SHP77 (cell line): ENCODE measurements at regions not wholly inside any gene's neighbourhood (a gene's known extent, or its start where the extent isn't known, plus 50 kb on each side); places are given as distances from the start of the nearest gene placed in this dataset.

Experiments used
- DNase-seq, 2 experiments: peaks; one replicate each; lab custom pipeline; 2025; lab: John Stamatoyannopoulos, UW

GRCh38 chr15:39084674-39085530, 496.0 kb upstream of the THBS1 start:
- DNase-seq: no peak

- DNase-seq: no peak
Measured at GRCh38 chr15:39086641-39087040, 494.2 kb upstream of the THBS1 start.

GRCh38 chr15:39088156-39088555, 492.7 kb upstream of the THBS1 start:
- DNase-seq: no peak

- DNase-seq: no peak
Measured at GRCh38 chr15:39092354-39092753, 488.5 kb upstream of the THBS1 start.

- DNase-seq: no peak
Measured at GRCh38 chr15:39092761-39093160, 488.1 kb upstream of the THBS1 start.

- DNase-seq: no peak
Measured at GRCh38 chr15:39094116-39094515, 486.8 kb upstream of the THBS1 start.

- DNase-seq: no peak
Measured at GRCh38 chr15:39095218-39095879, 485.5 kb upstream of the THBS1 start.

- DNase-seq: no peak
Measured at GRCh38 chr15:39096608-39097205, 484.2 kb upstream of the THBS1 start.

GRCh38 chr15:39099524-39099923, 481.4 kb upstream of the THBS1 start:
- DNase-seq: no peak

GRCh38 chr15:39100106-39100660, 480.7 kb upstream of the THBS1 start:
- DNase-seq: no peak

GRCh38 chr15:39102431-39102830, 478.4 kb upstream of the THBS1 start:
- DNase-seq: no peak

GRCh38 chr15:39106950-39107349, 473.9 kb upstream of the THBS1 start:
- no peak for DNase-seq

- no peak for DNase-seq
Measured at GRCh38 chr15:39108021-39108420, 472.9 kb upstream of the THBS1 start.

GRCh38 chr15:39110336-39110735, 470.5 kb upstream of the THBS1 start:
- no peak for DNase-seq

GRCh38 chr15:39110746-39111145, 470.1 kb upstream of the THBS1 start:
- no peak for DNase-seq

GRCh38 chr15:39113741-39114140, 467.1 kb upstream of the THBS1 start:
- DNase-seq: no peak

- DNase-seq: no peak
Measured at GRCh38 chr15:39114690-39115378, 466.0 kb upstream of the THBS1 start.

- DNase-seq: no peak
Measured at GRCh38 chr15:39115379-39116057, 465.4 kb upstream of the THBS1 start.

- DNase-seq: no peak
Measured at GRCh38 chr15:39118510-39118909, 462.4 kb upstream of the THBS1 start.

- no peak for DNase-seq
Measured at GRCh38 chr15:39124155-39124552, 456.7 kb upstream of the THBS1 start.

GRCh38 chr15:39124553-39125171, 456.2 kb upstream of the THBS1 start:
- no peak for DNase-seq
